HG03095 (cell line): ENCODE measurements at regions not wholly inside any gene's neighbourhood (a gene's known extent, or its start where the extent isn't known, plus 50 kb on each side); places are given as distances from the start of the nearest gene placed in this dataset.
"Not testable (repeated sequence)": the region's sequence is repeated elsewhere in the genome, so short reads cannot be mapped to it uniquely, and the experiment has no call there.

Source experiments
- ATAC-seq: cut with Tn5 transposase; IDR thresholded peaks from one replicate; pipeline ENCODE4 v1.9.1; 2021; ENCODE audit warnings: moderate library complexity; ENCODE audit not compliant: unreplicated experiment

GRCh38 chr12:75630091-75630490, 118.7 kb upstream of the KRR1 start:
- no peak for ATAC-seq

- ATAC-seq: no peak
Observed at GRCh38 chr12:75628916-75629315, 117.5 kb upstream of the KRR1 start.

GRCh38 chr12:75628511-75628910, 117.1 kb upstream of the KRR1 start:
- ATAC-seq: no peak

GRCh38 chr12:75623631-75624154, 112.3 kb upstream of the KRR1 start:
- no peak for ATAC-seq

GRCh38 chr12:75622492-75622891, 111.1 kb upstream of the KRR1 start:
- no peak for ATAC-seq

GRCh38 chr12:75614396-75614795, 103.0 kb upstream of the KRR1 start:
- not testable (repeated sequence) for ATAC-seq

- ATAC-seq: no peak
Observed at GRCh38 chr12:75613981-75614380, 102.6 kb upstream of the KRR1 start.

- ATAC-seq: no peak
Observed at GRCh38 chr12:75611041-75611440, 99.6 kb upstream of the KRR1 start.

- no peak for ATAC-seq
Observed at GRCh38 chr12:75606956-75607355, 95.5 kb upstream of the KRR1 start.

- no peak for ATAC-seq
Observed at GRCh38 chr12:75606151-75606550, 94.7 kb upstream of the KRR1 start.

- ATAC-seq: no peak
Observed at GRCh38 chr12:75603475-75603874, 92.1 kb upstream of the KRR1 start.

GRCh38 chr12:75602106-75602505, 90.7 kb upstream of the KRR1 start:
- ATAC-seq: no peak

GRCh38 chr12:75600146-75600545, 88.7 kb upstream of the KRR1 start:
- no peak for ATAC-seq

- ATAC-seq: no peak
Observed at GRCh38 chr12:75599061-75599460, 87.7 kb upstream of the KRR1 start.

- ATAC-seq: no peak
Observed at GRCh38 chr12:75596406-75596805, 85.0 kb upstream of the KRR1 start.

GRCh38 chr12:75592638-75593335, 81.4 kb upstream of the KRR1 start:
- no peak for ATAC-seq

GRCh38 chr12:75592086-75592485, 80.7 kb upstream of the KRR1 start:
- ATAC-seq: no peak

- no peak for ATAC-seq
Observed at GRCh38 chr12:75591628-75592027, 80.2 kb upstream of the KRR1 start.

GRCh38 chr12:75589801-75590200, 78.4 kb upstream of the KRR1 start:
- ATAC-seq: no peak

GRCh38 chr12:75587340-75588106, 76.1 kb upstream of the KRR1 start:
- no peak for ATAC-seq

GRCh38 chr12:75585330-75585729, 73.9 kb upstream of the KRR1 start:
- no peak for ATAC-seq

- ATAC-seq: no peak
Observed at GRCh38 chr12:75583355-75583754, 71.9 kb upstream of the KRR1 start.
